ENCODE measurements at regions not wholly inside any gene's neighbourhood (a gene's known extent, or its start where the extent isn't known, plus 50 kb on each side); places are given as distances from the start of the nearest gene placed in this dataset.
"Not testable (repeated sequence)": the region's sequence is repeated elsewhere in the genome, so short reads cannot be mapped to it uniquely, and the experiment has no call there.

GRCh38 chr2:2613279-2614199, 282.5 kb upstream of the MYT1L start:
- DNase-seq (ENCODE audit: low spot score): peak; percentile 97

- no peak for DNase-seq (ENCODE audit: low spot score)
These were observed 279.7 kb upstream of the MYT1L start for GRCh38 chr2:2610751-2611150.

- DNase-seq (ENCODE audit: low spot score): no peak
These were observed 269.3 kb upstream of the MYT1L start for GRCh38 chr2:2600366-2600765.

GRCh38 chr2:2599441-2599840, 268.4 kb upstream of the MYT1L start:
- DNase-seq (ENCODE audit: low spot score): no peak

GRCh38 chr2:2597712-2598111, 266.6 kb upstream of the MYT1L start:
- DNase-seq (ENCODE audit: low spot score): no peak

GRCh38 chr2:2591542-2591940, 260.5 kb upstream of the MYT1L start:
- no peak for DNase-seq (ENCODE audit: low spot score)

- no peak for DNase-seq (ENCODE audit: low spot score)
These were observed 259.9 kb upstream of the MYT1L start for GRCh38 chr2:2590841-2591541.

GRCh38 chr2:2590141-2590540, 259.1 kb upstream of the MYT1L start:
- no peak for DNase-seq (ENCODE audit: low spot score)

GRCh38 chr2:2588777-2589176, 257.7 kb upstream of the MYT1L start:
- DNase-seq (ENCODE audit: low spot score): no peak

- peak; percentile 28 for DNase-seq (ENCODE audit: low spot score)
These were observed 256.3 kb upstream of the MYT1L start for GRCh38 chr2:2587354-2587753.

GRCh38 chr2:2586931-2587330, 255.9 kb upstream of the MYT1L start:
- DNase-seq (ENCODE audit: low spot score): no peak

GRCh38 chr2:2586068-2586776, 255.1 kb upstream of the MYT1L start:
- no peak for DNase-seq (ENCODE audit: low spot score)

GRCh38 chr2:2582998-2583545, 252.0 kb upstream of the MYT1L start:
- no peak for DNase-seq (ENCODE audit: low spot score)

- no peak for DNase-seq (ENCODE audit: low spot score)
These were observed 250.5 kb upstream of the MYT1L start for GRCh38 chr2:2581331-2582159.

GRCh38 chr2:2580841-2581240, 249.8 kb upstream of the MYT1L start:
- DNase-seq (ENCODE audit: low spot score): not testable (repeated sequence)

GRCh38 chr2:2580341-2580740, 249.3 kb upstream of the MYT1L start:
- no peak for DNase-seq (ENCODE audit: low spot score)

- no peak for DNase-seq (ENCODE audit: low spot score)
These were observed 248.7 kb upstream of the MYT1L start for GRCh38 chr2:2579814-2580213.

GRCh38 chr2:2577407-2577831, 246.3 kb upstream of the MYT1L start:
- DNase-seq (ENCODE audit: low spot score): no peak

- no peak for DNase-seq (ENCODE audit: low spot score)
These were observed 244.9 kb upstream of the MYT1L start for GRCh38 chr2:2575870-2576386.

- DNase-seq (ENCODE audit: low spot score): no peak
These were observed 244.1 kb upstream of the MYT1L start for GRCh38 chr2:2575181-2575577.
